ENCODE measurements at regions not wholly inside any gene's neighbourhood (a gene's known extent, or its start where the extent isn't known, plus 50 kb on each side); places are given as distances from the start of the nearest gene placed in this dataset.
"Not testable (repeated sequence)": the region's sequence is repeated elsewhere in the genome, so short reads cannot be mapped to it uniquely, and the experiment has no call there.

GRCh38 chr10:47145290-47145934, 154.6 kb upstream of the GDF10 start:
- DNase-seq = no peak

GRCh38 chr10:47146572-47146971, 153.4 kb upstream of the GDF10 start:
- DNase-seq = no peak

GRCh38 chr10:47147186-47147585, 152.8 kb upstream of the GDF10 start:
- DNase-seq = no peak

- no peak for DNase-seq
Observed at GRCh38 chr10:47150581-47150980, 149.4 kb upstream of the GDF10 start.

- no peak for DNase-seq
Observed at GRCh38 chr10:47151920-47152319, 148.1 kb upstream of the GDF10 start.

GRCh38 chr10:47152861-47153349, 147.1 kb upstream of the GDF10 start:
- peak; percentile 9 for DNase-seq

- no peak for DNase-seq
Observed at GRCh38 chr10:47154762-47155161, 145.2 kb upstream of the GDF10 start.

- no peak for DNase-seq
Observed at GRCh38 chr10:47156873-47157272, 143.1 kb upstream of the GDF10 start.

- no peak for DNase-seq
Observed at GRCh38 chr10:47158116-47159071, 141.6 kb upstream of the GDF10 start.

GRCh38 chr10:47159361-47160260, 140.4 kb upstream of the GDF10 start:
- no peak for DNase-seq

- no peak for DNase-seq
Observed at GRCh38 chr10:47160261-47160908, 139.6 kb upstream of the GDF10 start.

GRCh38 chr10:47160967-47161366, 139.0 kb upstream of the GDF10 start:
- no peak for DNase-seq

GRCh38 chr10:47161465-47161864, 138.5 kb upstream of the GDF10 start:
- no peak for DNase-seq

- no peak for DNase-seq
Observed at GRCh38 chr10:47164126-47164799, 135.7 kb upstream of the GDF10 start.

- peak; percentile 29 for DNase-seq
Observed at GRCh38 chr10:47164800-47165128, 135.2 kb upstream of the GDF10 start.

- peak; percentile 52 for DNase-seq
Observed at GRCh38 chr10:47165168-47165710, 134.8 kb upstream of the GDF10 start.

- peak; percentile 67 for DNase-seq
Observed at GRCh38 chr10:47165711-47166404, 134.1 kb upstream of the GDF10 start.

GRCh38 chr10:47166405-47166777, 133.6 kb upstream of the GDF10 start:
- no peak for DNase-seq

- DNase-seq = not testable (repeated sequence)
Observed at GRCh38 chr10:47166808-47167581, 133.0 kb upstream of the GDF10 start.

GRCh38 chr10:47167591-47167990, 132.4 kb upstream of the GDF10 start:
- DNase-seq = no peak

Measured in CD4-positive, alpha-beta T cell treated with Interleukin-6 for 4 hours (primary cell).